B cell (primary cell): ENCODE measurements at regions not wholly inside any gene's neighbourhood (a gene's known extent, or its start where the extent isn't known, plus 50 kb on each side); places are given as distances from the start of the nearest gene placed in this dataset.

Source experiments
- ATAC-seq: fragments of 200-7000 bp; cut with Tn5 transposase; one replicate; pipeline ENCODE4 v1.10.0; 2021; ENCODE audit warnings: low read depth, mild to moderate bottlenecking, moderate number of reproducible peaks, moderate library complexity
- CTCF ChIA-PET: fragments of 350-600 bp; sonication (Branson Sonifier 250); formaldehyde crosslinking; loops from one replicate; lab custom pipeline; 2021; ENCODE audit warnings: antibody characterized with exemption, inconsistent platforms; lab: Charles Lee
- POLR2A ChIA-PET: fragments of 350-600 bp; sonication (Branson Sonifier 250); formaldehyde crosslinking; loops from one replicate; lab custom pipeline; 2021; ENCODE audit warnings: antibody characterized with exemption; lab: Charles Lee
- DNase-seq: peaks from one replicate; pipeline ENCODE4 v3.0.0; 2013
- H2AFZ ChIP-seq: 2 replicates; pipeline ENCODE4 v1.6.1; 2012; ENCODE audit warnings: mild to moderate bottlenecking, low read depth, low read length; ENCODE audit not compliant: insufficient read depth, poor library complexity, severe bottlenecking
- H3K27ac ChIP-seq, 2 donors: 1 replicate in 1 of 2; 2 replicates in 1 of 2; pipeline ENCODE4 v1.5.1; 2012 to 2013; ENCODE audit warnings: low read length in 2 of 2, mild to moderate bottlenecking in 2 of 2, moderate library complexity in 1 of 2
- H3K27me3 ChIP-seq, 4 experiments: fragments of 200-600 bp in 1 of 4; sonication (generic) in 1 of 4; replicated peaks in 1 of 4; 1 replicate in 2 of 4; 2 replicates in 2 of 4; pipeline versions ENCODE4 v1.6.1 to v1.7.0; 2013 to 2016; ENCODE audit warnings: low read length in 3 of 4, mild to moderate bottlenecking in 2 of 4, mixed read lengths in 1 of 4, moderate library complexity in 1 of 4; ENCODE audit not compliant: insufficient read depth in 4 of 4, control insufficient read depth in 3 of 4; ENCODE audit errors: control extremely low read depth in 1 of 4
- H3K36me3 ChIP-seq, 2 experiments: replicated peaks in 1 of 2; 1 replicate in 1 of 2; 2 replicates in 1 of 2; pipeline versions ENCODE4 v1.6.1 to v1.7.1; 2013; ENCODE audit warnings: low read length in 1 of 2; ENCODE audit not compliant: insufficient read depth in 2 of 2, control insufficient read depth in 1 of 2; ENCODE audit errors: control extremely low read depth in 1 of 2, extremely low read depth in 1 of 2
- H3K4me1 ChIP-seq, 2 donors: fragments of 200-600 bp in 1 of 2; sonication (generic) in 1 of 2; 1 replicate in 1 of 2; 2 replicates in 1 of 2; pipeline versions ENCODE4 v1.5.1 to v1.6.1; 2013 to 2017; ENCODE audit warnings: low read length in 2 of 2; ENCODE audit not compliant: control insufficient read depth in 2 of 2, insufficient read depth in 2 of 2
- H3K4me2 ChIP-seq: replicated peaks from 2 replicates; pipeline ENCODE3; 2012; ENCODE audit warnings: mild to moderate bottlenecking, low read depth, low read length; ENCODE audit not compliant: poor library complexity, severe bottlenecking
- H3K4me3 ChIP-seq, 5 experiments: fragments of 200-600 bp in 1 of 5; sonication (generic) in 1 of 5; 1 replicate in 3 of 5; 2 replicates in 2 of 5; pipeline versions ENCODE4 v1.5.1 to v1.7.0; 2011 to 2016; ENCODE audit warnings: low read length in 4 of 5, mild to moderate bottlenecking in 4 of 5, low read depth in 2 of 5, control low read depth in 1 of 5, moderate library complexity in 1 of 5; ENCODE audit not compliant: insufficient read depth in 1 of 5; ENCODE audit errors: control extremely low read depth in 1 of 5, extremely low read depth in 1 of 5
- H3K79me2 ChIP-seq: fragments of 200-600 bp; sonication (generic); one replicate; pipeline ENCODE4 v1.6.0; 2016; ENCODE audit warnings: low read length; ENCODE audit not compliant: control insufficient read depth, insufficient read depth
- H3K9ac ChIP-seq: fragments of 200-600 bp; sonication (generic); 2 replicates; pipeline ENCODE4 v1.6.1; 2017; ENCODE audit warnings: mild to moderate bottlenecking, low read length, moderate library complexity
- H3K9me3 ChIP-seq, 3 donors: one replicate each; pipeline versions ENCODE4 v1.6.1 to v1.7.1; 2013; ENCODE audit warnings: low read length in 2 of 3; ENCODE audit not compliant: control insufficient read depth in 2 of 3, insufficient read depth in 1 of 3; ENCODE audit errors: control extremely low read depth in 1 of 3
- H4K20me1 ChIP-seq: 2 replicates; pipeline ENCODE4 v1.6.0; 2012; ENCODE audit warnings: mild to moderate bottlenecking, low read length; ENCODE audit not compliant: insufficient read depth, control insufficient read depth, poor library complexity, severe bottlenecking
- H3K27ac Mint-ChIP-seq: one replicate; pipeline ENCODE4 v1.8.0; 2021; ENCODE audit warnings: mixed read lengths
- H3K27me3 Mint-ChIP-seq: one replicate; pipeline ENCODE4 v1.8.0; 2021; ENCODE audit warnings: mixed read lengths
- H3K4me1 Mint-ChIP-seq: one replicate; pipeline ENCODE4 v1.8.0; 2021; ENCODE audit warnings: mixed read lengths
- H3K4me3 Mint-ChIP-seq: one replicate; pipeline ENCODE4 v1.8.0; 2021; ENCODE audit warnings: mixed read lengths
- H3K9me3 Mint-ChIP-seq: one replicate; pipeline ENCODE4 v1.8.0; 2022; ENCODE audit warnings: mixed read lengths; ENCODE audit not compliant: insufficient read depth
- EZH2 ChIP-seq: IDR thresholded peaks from 2 replicates; pipeline ENCODE4 v1.6.1; 2012; ENCODE audit warnings: borderline replicate concordance, low read depth, mild to moderate bottlenecking, moderate library complexity, low read length; ENCODE audit not compliant: insufficient read depth, poor library complexity, severe bottlenecking
- WGBS: methylation state at CpG from one replicate; pipeline ENCODE4 v1.1.5; 2013; ENCODE audit warnings: missing lambda C conversion rate; ENCODE audit not compliant: insufficient coverage; 5-methylcytosine and 5-hydroxymethylcytosine counted together
- intact Hi-C: fragments of 100-400 bp; cut with micrococcal nuclease; formaldehyde crosslinking; loops from one replicate; pipeline ENCODE4 v1.10.0; 2022
- TF ChIP-seq, protein P1 (sequence below): fragments of 200-600 bp; IDR thresholded peaks from one replicate; pipeline ENCODE4 v1.8.0; 2022; ENCODE audit warnings: antibody characterized with exemption, mild to moderate bottlenecking

DNA sequence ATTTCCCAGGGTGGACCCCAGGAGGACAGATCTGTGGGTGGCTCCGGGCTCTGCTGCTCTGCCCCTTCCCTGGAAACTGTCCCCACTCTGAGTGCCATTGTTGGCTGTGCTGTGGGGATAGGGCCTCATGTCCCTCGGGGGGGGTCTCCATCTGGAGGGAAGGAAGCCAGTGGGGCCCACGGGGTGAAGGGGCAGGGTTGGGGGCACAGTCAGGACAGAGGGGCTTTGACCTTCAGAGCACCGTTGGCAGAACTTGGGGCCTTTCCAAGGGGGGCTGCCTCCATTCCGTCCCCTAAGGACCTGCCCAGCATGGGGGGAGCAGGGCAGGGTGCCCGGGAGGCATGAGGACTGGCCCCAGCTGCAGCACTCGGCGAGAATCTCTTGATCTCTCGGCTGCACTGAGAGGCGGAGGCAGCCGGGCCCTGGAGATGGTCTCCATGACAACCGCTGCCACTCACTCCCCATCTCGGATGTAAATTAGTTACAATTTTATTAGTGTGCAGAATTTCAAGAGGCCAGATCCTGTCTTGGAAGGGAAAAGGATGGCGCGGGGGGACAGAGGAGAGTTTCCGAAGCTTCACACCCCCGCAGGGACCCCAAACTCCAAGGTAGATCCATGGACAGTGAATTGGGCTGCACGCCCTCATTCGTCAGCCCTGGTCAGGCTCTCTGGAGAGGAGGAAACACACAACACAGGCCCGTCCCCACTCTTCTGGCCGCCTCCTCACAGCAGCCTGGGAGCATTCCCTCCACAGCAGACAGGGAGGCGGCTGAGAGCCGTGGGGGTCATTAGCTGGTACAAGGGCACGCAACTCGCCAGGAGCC is 216.2 kb upstream of the IER5L start:
- Histone ChIP-seq H3K9ac (no peak overlapping the region), H3K36me3 (no peaks in the 10 kb centered on the region), H2AFZ (no peak overlapping the region), H3K4me2 (no peak overlapping the region), H3K4me3 (no peak overlapping the region), H3K9me3 (no peaks in the 10 kb centered on the region), H3K27me3 (peaks cover 0 to 12% (median 2%) of the 10 kb centered on the region in 4 experiments), H3K4me1 (peaks cover 0 to 3% of the 10 kb centered on the region in 2 donors), H4K20me1 (no peaks in the 10 kb centered on the region), H3K27ac (no peak overlapping the region), H3K79me2 (no peaks in the 10 kb centered on the region)
- POLR2A ChIA-PET: no interaction called here
- H3K27ac Mint-ChIP-seq: no peak overlapping the region
- no peak for TF ChIP-seq EZH2
- TF ChIP-seq, protein P1, sequence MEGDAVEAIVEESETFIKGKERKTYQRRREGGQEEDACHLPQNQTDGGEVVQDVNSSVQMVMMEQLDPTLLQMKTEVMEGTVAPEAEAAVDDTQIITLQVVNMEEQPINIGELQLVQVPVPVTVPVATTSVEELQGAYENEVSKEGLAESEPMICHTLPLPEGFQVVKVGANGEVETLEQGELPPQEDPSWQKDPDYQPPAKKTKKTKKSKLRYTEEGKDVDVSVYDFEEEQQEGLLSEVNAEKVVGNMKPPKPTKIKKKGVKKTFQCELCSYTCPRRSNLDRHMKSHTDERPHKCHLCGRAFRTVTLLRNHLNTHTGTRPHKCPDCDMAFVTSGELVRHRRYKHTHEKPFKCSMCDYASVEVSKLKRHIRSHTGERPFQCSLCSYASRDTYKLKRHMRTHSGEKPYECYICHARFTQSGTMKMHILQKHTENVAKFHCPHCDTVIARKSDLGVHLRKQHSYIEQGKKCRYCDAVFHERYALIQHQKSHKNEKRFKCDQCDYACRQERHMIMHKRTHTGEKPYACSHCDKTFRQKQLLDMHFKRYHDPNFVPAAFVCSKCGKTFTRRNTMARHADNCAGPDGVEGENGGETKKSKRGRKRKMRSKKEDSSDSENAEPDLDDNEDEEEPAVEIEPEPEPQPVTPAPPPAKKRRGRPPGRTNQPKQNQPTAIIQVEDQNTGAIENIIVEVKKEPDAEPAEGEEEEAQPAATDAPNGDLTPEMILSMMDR: no peak
- H3K27me3 Mint-ChIP-seq: peaks cover 5% of the 10 kb centered on the region
- CTCF ChIA-PET: no interaction called here
- DNase-seq: no peak
- ATAC-seq: no peak
- no peak overlapping the region for H3K4me3 Mint-ChIP-seq
- H3K4me1 Mint-ChIP-seq: peaks cover under 1% of the 10 kb centered on the region
- 86% methylated on average over 17 of the region's 25 CpGs for WGBS
- intact Hi-C loops: no loop called here
- no peaks in the 10 kb centered on the region for H3K9me3 Mint-ChIP-seq

DNA sequence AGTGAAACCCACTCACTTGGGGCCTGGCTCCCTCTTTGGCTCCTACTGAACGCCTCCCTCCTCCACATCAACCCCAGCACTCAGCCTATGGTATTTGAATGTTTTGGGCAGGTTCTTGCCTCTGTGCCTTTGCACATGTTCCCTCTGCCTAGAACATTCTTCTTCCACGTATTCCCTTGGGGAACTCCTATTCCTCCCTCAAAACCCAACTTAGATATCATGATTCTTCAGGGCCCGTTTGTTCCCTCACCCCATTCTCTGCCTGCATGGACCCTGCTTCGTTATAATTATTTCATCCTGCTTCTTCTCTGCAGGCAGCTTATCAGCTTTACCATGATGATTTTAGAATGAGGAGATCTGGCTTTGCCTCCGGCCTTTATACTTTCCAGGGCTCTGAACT is 215.0 kb upstream of the IER5L start:
- Histone ChIP-seq H2AFZ (no peak overlapping the region), H3K36me3 (no peaks in the 10 kb centered on the region), H4K20me1 (no peaks in the 10 kb centered on the region), H3K4me3 (no peak overlapping the region), H3K4me2 (no peak overlapping the region), H3K4me1 (peaks cover 0 to 3% of the 10 kb centered on the region in 2 donors), H3K27me3 (peaks cover 0 to 12% (median 2%) of the 10 kb centered on the region in 4 experiments), H3K79me2 (no peaks in the 10 kb centered on the region), H3K9me3 (no peaks in the 10 kb centered on the region), H3K27ac (no peak overlapping the region), H3K9ac (no peak overlapping the region)
- Mint-ChIP-seq H3K4me3 (no peak overlapping the region), H3K9me3 (no peaks in the 10 kb centered on the region), H3K27ac (no peak overlapping the region), H3K27me3 (peaks cover 5% of the 10 kb centered on the region), H3K4me1 (no peaks in the 10 kb centered on the region)
- intact Hi-C loops: no loop called here
- CTCF ChIA-PET: no interaction called here
- no peak for ATAC-seq
- TF ChIP-seq, protein P1: no peak
- TF ChIP-seq EZH2: no peak
- POLR2A ChIA-PET: no interaction called here
- 85% methylated on average over 3 of the region's 5 CpGs for WGBS
- no peak for DNase-seq
